ENCODE measurements at regions not wholly inside any gene's neighbourhood (a gene's known extent, or its start where the extent isn't known, plus 50 kb on each side); places are given as distances from the start of the nearest gene placed in this dataset.

DNA sequence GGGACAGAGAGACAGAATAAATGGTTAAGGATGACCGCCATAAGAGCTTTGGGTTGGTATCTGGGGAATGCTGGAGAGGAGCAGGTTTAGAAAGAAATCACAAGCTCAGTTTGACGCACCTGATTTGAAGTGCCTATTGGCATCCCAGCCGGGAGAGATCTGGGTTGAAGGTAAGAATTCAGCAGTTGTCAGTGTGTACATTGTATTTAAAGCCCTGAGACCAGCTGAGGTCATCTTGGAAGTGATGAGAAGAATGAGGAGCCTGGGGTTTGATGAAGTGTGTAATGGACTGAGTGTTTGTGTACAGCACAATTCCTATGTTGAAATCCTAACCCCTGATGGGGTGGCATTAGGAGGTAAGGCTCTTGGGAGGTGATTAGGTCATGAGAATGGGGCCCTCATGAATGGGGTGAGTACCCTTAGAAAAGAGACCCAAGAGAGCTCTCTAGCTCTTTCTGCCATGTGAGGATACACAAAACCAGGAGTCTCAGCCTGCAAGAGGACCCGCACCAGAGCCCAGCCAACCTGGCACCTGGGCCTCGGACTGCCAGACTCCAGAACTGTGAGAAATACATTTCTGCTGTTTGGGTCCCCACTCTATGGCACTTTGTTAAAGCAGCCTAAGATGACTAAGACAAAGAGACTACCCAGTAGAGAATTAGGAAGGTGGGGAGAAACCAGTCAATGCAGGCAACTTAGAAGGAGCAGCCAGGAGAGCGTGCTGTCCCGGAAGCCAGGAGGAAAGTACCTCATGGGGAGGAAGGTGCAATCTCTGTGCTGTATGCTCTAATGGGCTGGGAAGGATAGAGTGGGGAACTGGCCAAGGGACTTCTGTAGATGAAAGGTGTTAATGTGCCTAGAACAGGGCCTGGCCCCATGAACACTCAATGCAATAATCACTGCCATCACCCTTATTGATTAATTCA, 133.7 kb upstream of the SLC24A3 start:
- no peak for DNase-seq

DNA sequence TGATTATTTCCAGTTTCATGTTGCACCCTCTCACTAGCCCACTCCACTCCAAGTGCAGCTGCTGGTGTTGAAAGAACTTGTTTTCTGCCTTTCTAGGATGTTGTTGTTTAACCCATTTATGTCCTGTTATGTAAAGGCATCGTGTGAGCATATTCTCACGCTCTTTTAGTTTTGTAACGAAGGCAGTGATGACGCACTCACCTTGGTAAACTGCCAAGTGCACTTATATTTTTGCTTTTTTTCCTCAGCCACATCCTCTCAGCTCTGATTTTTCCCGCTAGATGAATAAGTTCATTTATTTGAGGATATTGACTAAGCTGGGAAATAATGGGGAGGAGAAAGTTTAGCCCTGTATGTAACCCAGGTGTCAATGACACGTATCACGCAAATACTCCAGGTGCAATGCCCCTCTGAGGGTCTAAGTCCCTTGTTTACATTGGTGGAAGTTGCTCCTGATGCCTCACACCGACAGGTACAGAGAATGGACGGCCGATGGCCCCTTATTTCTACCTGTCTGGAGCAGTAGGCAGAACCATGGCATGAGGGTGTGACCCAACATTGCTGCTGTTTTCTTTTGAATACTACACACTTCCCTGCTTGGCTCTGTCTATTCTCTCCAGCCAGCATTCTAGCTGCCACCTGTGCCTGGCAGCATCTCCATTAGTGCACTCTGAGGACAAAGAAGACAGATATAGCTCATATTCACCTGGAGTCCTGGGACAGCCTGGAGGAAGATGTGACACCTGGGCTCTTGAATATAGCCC, 132.7 kb upstream of the SLC24A3 start:
- DNase-seq: no peak

DNA sequence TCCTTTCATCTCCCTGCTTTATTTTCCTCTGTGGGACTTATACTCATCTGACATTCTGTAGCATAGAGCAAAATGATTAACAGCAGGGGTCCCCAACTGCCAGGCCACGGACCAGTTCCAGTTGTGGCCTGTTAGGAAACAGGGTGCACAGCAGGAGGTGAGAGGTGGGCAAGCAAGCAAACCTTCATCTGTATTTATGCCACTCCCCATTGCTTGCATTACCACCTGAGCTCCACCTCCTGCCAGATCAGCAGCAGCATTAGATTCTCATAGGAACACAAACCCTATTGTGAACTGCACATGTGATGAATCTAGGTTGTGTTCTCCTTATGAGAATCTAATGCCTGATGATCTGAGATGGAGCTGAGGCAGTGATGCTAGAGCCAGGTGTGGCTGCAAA, 130.5 kb upstream of the SLC24A3 start:
- no peak for DNase-seq

DNA sequence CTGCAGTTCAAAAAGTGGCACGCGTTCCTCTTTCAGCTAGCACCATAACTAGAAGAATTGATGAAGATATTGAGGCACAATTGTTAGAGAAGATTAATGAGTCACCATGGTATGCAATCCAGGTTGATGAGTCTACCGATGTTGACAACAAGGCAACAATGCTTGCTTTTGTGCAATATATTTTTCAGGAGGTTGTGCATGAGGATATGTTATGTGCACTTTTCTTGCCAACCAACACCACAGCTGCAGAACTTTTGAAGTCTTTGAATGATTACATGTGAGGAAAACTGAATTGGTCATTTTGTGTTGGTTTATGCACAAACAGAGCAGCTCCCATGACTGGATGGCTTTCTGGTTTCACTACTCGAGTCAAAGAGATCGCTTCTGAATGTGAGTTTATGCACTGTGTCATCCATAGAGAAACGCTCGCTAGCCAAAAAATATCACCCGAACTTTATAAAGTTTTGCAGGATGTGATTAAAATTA, 129.3 kb upstream of the SLC24A3 start:
- no peak for DNase-seq

DNA sequence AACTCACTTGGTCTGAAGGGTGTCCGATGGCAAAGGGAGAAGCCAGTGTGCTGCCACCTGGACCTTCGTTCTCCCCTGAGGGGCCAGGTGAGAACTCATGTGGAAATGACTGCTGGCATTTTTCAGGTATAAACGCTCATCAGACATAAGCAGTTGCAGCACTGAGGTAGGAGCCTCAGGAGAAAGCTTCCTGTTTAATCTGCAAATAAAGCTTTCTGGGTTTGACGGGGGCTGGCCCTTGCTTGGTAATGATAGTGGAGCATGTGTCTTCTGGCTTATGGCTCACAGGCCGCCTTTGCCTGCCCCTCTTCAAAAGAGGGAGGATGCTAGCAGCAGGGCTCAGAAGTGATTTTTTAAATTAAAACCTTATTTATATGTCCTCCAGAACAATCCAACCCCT, 122.1 kb upstream of the SLC24A3 start:
- DNase-seq: no peak

DNA sequence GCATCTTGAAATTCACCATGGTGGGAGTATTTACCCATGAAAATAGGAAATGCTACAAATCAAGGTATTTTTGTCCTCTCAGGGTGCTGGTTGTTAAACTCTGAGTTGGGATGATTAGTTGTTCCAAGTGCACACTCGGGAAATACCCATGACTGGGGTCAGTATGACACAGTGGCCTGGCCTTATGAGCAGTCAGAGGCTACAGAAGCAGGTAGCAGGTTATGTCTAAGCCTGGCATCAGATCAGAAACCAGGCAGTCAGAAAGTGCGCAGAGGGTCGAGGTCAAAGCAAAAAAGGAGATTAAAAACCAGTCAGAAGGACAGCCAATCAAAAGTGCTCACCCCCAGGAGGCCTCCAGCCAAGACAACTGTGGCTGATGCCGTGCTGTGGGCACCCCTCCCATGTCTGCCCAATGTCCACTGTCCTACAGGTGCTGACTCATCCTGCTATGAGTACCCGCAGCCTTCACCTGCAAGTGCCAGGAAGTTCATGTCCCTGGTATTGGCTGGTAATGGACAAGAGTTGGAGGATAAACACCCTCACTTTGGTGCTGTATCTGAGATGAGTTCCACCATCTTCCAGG, 117.4 kb upstream of the SLC24A3 start:
- no peak for DNase-seq

DNA sequence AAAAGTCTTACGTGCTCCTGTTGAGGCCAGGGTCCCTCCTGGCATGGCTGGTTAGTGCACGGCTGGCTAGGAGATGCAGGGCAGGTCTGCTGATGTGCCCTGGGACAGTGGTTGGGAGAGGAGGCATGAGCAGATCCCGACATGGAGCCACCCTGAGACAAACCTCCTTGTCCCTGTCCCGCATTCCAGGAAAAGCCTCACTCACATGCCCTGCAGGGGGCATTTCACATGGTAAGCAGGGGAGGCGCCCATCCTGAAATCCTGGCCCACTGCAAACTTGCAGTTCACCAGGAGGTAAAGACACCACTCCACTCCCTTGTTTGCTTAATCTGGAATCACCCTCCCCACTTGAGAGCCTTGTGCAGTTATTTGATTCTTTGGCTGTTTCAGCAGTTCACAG, 116.7 kb upstream of the SLC24A3 start:
- peak; percentile 55 for DNase-seq

DNA sequence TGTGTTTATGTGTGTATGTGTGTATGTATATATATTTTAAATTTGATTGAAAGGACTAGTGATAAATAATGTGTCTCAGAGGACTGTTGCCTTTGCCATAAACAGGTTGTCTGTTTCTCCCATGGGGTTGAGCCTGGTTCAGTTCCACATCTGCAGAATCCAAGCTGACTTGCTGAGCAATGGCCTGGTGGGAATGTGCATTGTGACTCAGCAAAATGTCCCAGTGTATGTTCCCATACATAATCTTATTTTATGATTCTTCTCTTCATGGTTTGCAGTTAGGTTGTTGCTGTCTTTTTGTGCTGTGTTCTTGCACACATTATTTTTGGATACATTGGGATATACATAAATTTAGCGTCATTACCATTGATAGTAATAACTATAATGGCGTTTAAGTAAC, 115.6 kb upstream of the SLC24A3 start:
- DNase-seq: no peak

DNA sequence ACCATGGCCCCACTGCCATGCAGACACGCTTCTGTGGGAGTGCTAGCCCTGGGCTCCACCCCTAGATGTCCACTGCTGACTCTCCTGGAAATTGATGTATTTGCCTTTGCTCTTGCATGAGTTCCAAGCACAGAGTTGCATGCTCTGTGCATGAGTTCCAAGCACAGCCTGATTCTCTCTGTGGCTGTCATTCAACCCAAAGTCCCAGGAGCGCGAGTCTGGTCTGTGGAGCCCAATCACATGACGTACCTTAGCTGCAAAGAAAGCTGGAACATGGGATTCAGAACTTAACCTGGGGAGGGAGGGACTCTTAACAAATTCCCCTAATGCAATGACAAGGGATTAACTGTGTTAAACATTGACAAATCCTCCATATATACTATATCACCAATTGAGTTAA, 114.3 kb upstream of the SLC24A3 start:
- no peak for DNase-seq

DNA sequence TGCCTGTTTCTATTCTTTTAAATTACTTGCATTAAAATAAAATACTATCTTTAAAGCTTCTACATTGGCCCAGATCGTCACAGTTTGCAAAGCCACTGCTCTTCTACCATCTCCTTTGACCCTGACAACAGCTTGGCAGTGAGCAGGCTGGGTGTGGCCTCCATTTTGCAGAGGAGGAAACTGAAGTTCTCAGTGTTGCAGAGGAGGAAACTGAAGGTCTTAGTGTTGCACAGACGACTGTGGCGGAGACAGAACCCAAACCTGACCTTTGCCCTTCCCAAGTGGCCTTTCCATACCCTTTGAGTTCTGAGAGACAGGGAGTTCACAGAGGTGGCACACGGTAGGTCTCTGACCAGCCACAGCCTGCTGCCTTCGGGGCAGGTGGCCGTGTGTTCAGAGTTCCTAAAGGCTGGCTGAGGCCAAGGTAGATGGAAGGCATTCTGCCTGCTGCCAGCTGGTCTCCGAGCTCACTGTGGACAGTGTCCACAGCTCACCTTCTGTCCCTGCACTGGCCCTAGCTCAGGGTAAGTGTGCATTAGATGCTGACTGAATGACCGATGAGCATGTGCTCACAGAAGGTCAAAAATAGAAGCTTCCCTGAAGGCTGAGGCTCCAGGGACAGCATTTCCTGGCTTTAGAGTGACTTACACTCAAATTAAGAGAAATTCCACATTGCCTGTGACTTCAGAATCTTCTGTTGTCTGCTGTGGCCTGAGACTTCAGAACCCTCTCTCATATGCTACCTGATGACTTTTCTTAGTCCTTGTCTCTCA, 113.5 kb upstream of the SLC24A3 start:
- no peak for DNase-seq

DNA sequence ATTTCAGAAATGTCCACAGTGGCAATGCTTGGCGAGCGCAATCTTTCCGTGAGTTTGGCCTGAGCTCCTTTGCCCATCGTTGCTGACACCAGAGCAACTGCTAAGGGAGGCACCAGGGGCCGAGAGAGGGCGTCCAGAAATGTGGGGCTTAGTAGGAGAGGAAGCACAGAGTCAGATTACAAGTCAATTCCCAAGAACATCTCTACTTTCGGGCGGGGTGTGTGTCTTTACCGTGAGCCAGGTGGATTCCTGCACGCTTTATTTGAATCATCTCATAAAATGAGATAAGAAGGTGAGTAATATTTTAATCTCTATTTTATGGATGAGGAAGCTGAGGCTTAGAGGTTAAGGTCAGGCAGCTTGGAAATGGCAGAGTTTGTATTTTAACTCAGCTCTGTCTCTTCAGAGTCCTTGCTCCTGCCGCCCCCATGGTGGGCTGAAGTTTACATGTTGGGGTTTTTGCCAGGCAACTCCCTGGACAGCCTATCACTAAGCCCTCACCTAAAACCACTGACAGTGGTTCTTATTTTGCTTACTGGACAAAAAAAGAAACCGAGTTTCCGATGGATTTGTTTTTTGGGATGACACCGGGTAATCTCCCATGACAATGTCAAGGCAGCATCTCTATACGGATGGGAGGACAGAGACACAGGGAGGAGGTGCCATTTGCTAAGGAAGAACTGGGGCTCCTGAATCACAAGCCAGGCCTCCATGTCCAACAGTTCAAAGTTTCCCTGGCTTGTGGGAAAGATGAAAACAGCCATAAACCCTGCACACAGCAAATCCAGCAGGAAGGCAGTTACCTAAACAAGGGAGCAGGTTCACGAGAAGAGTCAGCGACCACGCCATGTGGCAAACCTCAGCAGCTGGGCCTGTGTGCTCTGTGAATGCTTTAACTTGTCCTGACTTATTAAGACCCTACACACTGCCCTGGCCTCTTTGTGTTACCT, 112.6 kb upstream of the SLC24A3 start:
- DNase-seq: no peak

DNA sequence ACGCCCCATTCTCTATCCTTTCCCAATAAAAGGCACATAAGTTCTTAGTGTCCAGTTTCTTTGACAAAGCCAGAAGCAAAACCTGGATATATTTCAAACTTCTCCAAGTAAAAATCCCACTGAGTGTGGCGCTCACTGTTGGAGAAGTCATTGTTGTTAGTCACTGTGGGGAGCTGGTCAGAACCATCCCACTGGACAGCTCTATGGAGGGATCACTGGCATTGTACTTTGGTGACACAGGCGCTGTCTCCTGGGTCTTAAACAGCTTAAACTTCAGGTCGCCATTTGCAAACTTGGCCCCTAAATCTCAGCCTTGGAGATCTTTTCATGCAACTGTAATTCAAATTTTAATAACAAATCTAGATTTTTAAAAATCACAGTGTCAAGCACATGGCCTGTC, 111.5 kb upstream of the SLC24A3 start:
- DNase-seq: no peak

DNA sequence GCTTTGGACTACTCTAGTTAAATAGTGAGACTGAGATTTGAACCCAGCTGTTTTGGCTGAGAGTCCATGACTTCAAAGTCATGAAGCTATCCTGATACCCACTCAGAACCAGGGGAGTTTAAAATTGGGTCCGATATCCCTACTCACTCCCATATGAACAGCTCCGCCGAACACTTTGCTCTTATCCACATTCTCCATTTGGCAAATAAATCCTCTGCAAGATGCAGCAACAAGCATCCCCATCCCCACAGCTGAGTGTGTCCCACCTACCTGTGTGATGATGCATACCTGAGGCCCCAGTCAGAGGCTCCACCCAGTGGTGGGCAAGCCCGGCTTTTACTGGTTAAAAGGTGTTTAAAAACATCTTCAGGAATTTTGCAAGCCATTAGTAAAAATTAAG, 108.3 kb upstream of the SLC24A3 start:
- DNase-seq: no peak

DNA sequence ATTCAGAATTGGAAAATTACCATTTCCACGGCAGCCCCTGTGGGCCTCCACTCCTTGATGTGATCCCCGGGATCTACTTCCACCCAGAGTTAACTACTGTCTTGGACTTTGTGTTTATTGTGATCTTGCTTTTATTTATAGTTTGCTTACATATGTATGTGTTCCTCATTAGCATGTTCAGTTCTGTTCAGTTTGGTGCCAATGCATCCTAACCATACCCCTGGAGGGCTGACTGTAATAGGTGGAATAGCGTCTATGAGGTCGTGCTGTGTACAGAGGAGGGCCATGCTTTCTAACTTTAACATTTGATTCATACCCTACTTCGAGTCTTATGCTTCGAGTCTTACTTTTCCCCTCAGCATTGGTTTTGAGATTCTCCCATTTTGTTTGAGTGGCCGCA, 104.3 kb upstream of the SLC24A3 start:
- peak; percentile 4 for DNase-seq

DNA sequence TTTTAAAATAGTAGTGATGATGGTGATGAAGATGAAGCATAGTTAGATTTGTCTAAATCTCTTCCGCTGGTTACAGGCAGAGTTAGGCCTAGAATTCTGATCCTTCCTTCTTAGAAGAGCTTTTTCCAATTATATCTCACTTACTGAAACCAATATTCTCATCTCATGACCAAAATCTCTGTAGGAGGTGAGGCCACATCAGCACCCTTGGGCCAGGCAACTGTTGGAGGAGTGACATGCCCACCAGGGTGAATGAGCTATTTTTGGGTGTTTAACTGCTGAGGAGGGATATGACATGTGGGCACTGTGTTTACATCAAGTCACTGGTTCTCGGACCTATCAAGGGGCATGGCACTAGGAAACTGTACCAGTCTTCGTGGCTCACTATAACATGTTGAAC, 102.2 kb upstream of the SLC24A3 start:
- DNase-seq: no peak

DNA sequence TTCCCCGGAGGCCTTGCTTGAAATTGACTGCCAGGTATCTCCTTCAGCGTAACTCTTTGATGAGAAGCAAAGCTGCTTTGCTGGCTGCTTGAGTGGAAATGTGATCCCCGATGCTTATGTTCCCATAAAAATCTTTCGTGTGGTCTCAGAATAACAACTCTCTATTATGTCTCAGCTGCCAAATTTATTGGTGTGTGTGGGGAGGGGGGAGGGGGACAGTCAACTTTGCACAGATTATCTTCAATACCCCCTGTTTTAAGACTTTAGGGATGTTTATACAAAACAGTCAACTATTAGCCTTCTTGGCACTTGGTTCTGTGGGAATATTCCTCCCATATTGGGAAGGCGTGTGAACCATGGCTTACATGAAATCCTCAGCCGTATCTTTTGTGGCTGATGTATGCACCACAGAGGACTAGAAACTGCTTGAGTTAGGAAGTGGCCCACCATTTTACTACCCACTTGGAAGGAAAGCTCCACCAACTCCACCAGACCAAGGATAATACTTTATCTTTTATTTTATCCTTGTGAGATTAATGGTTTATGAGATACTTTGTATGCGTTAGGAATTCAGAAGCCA, 101.5 kb upstream of the SLC24A3 start:
- peak; percentile 11 for DNase-seq

DNA sequence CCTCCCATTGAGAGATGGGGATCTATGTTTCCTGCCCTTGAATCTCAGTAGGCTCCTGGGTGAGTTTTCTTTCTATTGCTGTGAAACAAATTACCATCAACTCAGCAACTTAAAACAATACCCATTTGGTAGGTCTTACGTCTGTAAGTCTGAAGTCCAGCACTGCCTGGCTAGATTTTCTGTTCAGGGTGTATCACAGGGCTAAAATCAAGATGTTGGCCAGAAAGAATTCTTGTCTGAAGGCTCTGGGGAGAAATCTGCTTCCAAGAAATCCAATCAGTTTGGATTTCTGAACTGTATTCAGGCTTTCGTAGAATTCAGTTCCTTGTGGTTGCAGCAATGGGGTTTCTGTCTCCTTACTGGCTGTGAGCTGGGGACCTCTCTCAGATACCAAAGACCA, 99.6 kb upstream of the SLC24A3 start:
- DNase-seq: peak; percentile 15

DNA sequence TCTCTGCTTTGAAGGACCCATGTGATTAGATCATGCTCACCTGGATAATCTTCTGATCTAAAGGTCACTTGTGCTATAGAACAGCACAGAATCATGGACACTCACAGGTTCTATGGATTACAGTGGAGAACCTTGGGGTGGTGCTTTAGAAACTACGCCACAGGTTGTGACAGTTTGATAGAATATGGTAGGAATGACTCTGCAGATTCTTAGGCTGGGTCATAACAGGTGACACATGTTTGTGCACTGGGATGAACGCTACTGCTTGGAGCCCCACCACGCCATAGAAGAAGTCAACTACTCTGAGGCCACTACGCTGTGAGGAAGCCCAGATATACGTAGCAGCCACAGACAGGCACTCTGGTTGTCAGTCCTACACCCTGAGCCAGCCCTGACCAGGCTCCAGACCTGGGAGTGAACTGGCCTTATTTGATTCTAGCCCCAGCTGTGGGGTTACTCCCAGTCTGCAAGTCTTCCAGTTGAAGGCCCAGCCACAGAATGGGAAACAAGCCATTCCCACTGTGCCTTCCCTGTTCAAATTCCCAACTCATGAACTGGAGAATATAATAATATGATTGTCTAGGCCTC, 99.0 kb upstream of the SLC24A3 start:
- DNase-seq: peak; percentile 18

DNA sequence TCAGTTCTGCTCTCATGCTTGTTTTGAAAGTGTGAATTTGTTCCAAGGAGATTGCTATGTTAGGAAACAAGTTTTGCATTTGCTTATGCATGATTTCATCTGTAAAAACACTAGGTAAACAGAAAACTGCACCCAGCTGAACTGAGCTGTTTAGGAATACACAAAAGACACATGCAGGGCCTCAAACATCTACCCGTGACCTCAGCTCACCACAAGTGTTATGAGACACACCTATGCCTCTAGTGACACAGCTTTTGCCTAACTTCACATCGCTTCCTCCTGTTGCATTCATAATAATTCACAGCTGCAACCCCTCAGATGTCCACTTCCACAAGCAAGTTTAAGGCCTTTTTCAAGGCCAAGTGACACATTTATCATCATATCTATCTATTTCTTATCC, 98.0 kb upstream of the SLC24A3 start:
- DNase-seq: peak; percentile 6

DNA sequence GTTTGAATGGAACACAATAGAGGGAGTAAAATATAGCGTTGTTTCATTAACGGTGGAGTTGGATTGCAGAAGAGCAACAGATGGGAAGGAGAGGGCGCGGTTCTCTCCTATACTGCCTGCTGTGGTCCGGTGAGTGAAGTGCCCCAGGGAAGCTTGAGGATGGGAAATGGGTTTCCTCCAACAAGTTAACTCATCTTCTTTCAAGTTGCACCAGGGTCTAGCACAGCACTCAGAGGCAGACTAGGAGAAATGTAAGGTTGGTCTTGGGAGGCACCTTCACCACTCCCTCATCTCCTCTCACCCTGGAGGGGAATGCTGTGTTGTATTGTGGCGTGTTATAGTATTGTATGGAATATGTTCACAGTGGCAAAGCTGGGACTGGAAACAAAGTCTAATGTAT, 96.9 kb upstream of the SLC24A3 start:
- peak; percentile 12 for DNase-seq

DNA sequence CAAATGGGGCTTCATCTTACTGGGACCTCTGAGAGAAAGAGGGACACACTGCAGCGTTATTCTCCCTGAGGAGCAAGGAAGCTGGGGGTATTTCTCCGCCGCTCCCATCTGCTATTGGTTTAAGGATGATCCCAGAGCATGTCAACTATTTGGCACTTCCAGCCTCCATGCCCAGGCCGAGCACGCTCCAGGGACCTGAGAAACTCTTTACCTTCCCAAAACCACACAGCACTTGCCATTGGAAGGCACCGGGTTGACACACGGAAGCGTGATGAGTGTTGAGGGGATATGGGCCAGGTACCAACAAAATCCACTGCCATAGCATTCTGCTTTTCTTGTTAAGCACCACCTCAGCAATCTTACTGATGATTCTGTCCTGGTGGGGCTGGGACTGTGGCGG, 92.4 kb upstream of the SLC24A3 start:
- DNase-seq: peak; percentile 20

All from islet precursor cell (in vitro differentiated cells).